ENCODE measurements at regions not wholly inside any gene's neighbourhood (a gene's known extent, or its start where the extent isn't known, plus 50 kb on each side); places are given as distances from the start of the nearest gene placed in this dataset.
"Not testable (repeated sequence)": the region's sequence is repeated elsewhere in the genome, so short reads cannot be mapped to it uniquely, and the experiment has no call there.

GRCh38 chrX:138020941-138021340 is 455.0 kb downstream of the ZIC3 start:
- DNase-seq (ENCODE audit: low spot score) = no peak

GRCh38 chrX:138026211-138026610 is 460.3 kb downstream of the ZIC3 start:
- DNase-seq (ENCODE audit: low spot score) = no peak

DNA sequence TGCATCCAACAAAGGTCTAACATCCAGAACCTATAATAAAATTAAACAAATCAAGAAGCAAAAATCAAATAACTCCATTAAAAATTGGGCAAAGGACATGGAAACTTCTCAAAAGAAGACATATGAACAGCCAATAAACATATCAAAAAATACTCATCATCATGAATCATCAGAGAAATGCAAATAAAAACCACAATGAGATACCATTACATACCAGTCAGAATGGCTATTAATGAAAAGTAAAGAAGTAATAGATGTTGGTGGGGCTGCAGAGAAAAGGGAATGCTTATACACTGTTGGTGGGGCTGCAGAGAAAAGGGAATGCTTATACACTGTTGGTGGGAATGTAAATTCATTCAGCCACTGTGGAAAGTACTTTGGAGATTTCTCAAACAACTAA is 465.8 kb downstream of the ZIC3 start:
- no peak for DNase-seq (ENCODE audit: low spot score)

DNA sequence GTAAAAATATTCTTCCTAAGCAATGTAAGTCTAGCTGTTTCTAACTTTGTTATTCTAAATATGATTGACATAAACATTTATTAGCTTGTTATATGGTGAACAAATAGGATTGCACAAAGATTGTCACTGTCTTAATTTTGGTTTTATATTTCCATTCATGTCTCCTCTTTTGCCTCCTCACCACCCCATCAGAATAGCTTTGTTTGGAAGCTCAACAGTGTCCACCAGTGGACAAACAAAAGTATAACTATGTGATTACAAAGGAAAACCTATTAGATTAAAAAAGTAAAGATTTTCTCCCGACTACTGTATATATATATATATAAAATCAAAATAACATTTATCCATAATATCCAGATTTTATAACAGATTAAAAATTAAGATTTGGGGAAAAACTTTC is 468.2 kb downstream of the ZIC3 start:
- DNase-seq (ENCODE audit: low spot score) = no peak

- DNase-seq (ENCODE audit: low spot score) = no peak
Observed at GRCh38 chrX:138037548-138037947, 471.6 kb downstream of the ZIC3 start.

- DNase-seq (ENCODE audit: low spot score) = no peak
Observed at GRCh38 chrX:138057883-138058282, 492.0 kb downstream of the ZIC3 start.

GRCh38 chrX:138058931-138059330 is 493.0 kb downstream of the ZIC3 start:
- no peak for DNase-seq (ENCODE audit: low spot score)

DNA sequence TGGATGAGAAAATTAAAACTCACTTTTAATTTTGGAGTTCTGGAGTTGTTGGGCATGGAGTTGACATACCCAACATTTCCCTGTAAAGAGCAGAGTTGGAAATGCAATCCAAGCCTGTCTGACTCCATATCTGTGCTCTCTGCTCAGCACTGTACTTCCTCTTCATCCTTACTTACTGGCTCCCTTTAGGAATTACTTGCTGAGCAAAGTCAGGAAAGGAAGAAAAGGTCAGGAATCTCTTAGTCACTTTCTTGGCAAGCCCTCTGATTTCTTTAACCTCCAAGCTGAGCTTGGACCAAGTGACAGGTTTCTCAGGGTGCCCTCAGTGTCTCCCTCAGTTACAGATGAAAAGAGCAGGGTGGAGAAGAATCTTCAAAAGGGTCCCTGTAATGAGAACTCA is 501.5 kb downstream of the ZIC3 start:
- no peak for DNase-seq (ENCODE audit: low spot score)

- no peak for DNase-seq (ENCODE audit: low spot score)
Observed at GRCh38 chrX:138073626-138074025, 507.7 kb downstream of the ZIC3 start.

- no peak for DNase-seq (ENCODE audit: low spot score)
Observed at GRCh38 chrX:138082251-138082650, 516.3 kb downstream of the ZIC3 start.

- no peak for DNase-seq (ENCODE audit: low spot score)
Observed at GRCh38 chrX:138082896-138083295, 517.0 kb downstream of the ZIC3 start.

GRCh38 chrX:138110910-138111309 is 545.0 kb downstream of the ZIC3 start:
- DNase-seq (ENCODE audit: low spot score) = not testable (repeated sequence)

DNA sequence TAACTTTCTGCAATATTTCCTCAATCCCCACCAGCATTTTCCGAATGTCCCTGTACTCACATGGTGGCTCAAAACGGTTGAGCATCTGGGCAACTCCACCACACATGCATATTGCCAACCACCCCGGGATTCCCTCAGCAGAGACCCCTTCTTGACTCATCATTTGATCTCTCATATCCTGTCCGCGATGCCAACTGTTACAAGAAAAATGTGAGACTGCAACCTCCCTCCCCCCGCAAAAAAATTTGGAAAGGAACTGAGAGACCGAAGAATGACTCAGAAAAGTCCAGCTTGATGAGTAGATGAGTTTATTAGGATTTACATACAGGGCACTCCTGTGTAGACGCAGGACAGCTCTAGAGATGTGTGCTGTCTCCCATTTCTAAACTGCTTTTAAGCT is 561.4 kb downstream of the ZIC3 start:
- no peak for DNase-seq (ENCODE audit: low spot score)

DNA sequence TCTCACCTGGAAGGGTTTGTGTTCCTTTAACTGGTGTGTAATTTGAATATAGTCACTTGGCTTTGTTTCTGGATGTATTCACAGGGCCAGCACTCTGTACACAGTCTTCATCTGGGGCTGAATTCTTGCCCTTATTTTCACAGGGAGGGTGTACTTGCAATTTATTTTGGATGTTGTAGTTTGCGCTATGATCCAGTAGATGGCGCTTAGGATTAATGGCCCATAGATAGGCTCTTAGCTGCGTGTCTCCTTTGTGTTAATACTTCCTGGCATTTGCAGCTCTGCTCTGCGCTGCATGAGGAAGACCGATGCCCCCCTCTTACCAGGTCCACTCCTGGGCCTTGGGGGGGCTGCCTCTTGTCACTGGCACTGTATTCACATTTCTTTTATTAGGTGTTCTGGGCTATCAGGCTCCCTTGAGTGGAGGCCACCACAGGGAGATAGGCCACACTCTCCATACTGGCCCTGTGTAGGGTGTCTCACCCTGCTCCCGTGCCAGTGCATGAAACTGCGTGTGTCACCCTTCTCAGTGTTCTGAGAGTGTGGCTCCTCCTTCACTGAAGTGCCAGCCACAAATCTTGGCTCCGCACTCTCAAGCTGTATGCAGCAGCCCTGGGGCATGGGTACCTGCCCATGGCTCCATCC is 562.2 kb downstream of the ZIC3 start:
- DNase-seq (ENCODE audit: low spot score) = no peak

DNA sequence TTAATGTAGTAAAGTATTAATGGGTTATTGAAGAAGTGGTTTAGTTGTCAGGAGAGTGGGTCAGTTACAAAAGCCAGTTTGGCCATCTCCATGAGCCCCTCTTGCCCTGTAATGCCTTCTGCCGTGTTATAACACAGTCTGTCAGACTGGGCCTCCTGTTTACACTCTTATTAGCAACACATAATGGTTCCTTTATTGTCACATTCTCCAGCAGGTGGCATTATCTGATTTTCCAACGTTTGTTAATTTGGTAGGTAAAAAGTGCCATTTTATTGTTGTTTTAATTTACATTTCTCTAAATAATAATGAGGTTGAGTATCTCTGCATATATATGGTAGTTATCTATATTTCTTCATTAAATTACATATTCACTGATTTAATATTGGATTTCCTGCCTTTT is 560.8 kb downstream of the FGF13 start:
- no peak for DNase-seq (ENCODE audit: low spot score)

DNA sequence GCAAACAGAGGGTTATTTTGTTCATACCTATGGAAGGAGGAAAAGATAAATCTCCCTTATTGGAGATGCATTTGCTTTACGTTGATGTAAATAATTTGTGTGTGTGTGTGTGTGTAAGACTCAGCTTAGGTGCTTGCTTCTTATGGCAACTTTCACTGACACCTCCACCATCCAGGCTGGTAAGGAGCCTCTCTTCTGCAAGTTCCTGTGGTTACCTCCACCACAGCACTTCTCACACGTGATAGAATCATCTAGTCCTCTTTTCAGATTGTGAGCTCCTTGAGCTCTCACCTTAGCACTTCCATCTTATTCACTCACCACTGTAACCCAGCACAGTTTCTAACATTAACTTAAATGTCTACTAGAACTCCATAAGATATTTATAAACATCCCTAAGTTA is 553.7 kb downstream of the FGF13 start:
- DNase-seq (ENCODE audit: low spot score) = no peak

DNA sequence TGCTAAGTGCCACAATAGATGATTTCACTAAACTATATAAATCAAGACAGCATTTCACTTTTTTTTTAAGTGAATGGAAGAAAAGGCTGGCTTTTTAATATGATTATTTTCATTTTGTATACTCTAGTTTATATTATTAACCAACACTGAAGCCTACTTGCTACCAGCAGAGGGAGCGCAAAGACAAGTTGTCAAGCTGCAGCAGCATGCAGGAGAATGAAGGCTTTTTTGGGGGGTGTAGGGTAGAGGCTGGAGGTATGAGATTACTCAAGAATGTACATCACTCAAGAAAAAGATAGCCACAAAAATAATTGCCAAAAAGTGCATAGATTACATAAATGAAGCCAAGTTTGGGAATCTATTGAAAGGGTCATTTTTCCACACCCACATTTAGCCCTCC is 519.5 kb downstream of the FGF13 start:
- DNase-seq (ENCODE audit: low spot score) = no peak

DNA sequence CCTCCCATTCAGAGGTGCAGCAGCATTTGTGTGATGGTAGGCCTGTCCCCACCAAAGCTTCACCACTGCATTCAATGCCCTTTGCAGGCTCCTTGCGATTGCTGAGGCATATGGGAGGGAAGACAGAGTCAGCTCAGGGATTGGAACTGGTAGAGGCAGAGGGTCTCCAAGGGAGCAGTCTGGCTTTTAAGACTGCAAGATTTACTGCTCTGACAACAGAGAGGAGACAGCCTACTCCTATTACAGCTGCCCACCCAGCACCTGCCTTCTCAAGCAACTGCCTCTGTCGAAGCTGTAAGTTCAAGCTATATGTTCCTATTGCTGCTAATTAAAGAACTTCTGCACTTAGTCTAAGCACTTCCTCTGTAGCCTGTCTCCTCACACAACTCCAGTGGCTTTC is 481.8 kb downstream of the FGF13 start:
- no peak for DNase-seq (ENCODE audit: low spot score)

DNA sequence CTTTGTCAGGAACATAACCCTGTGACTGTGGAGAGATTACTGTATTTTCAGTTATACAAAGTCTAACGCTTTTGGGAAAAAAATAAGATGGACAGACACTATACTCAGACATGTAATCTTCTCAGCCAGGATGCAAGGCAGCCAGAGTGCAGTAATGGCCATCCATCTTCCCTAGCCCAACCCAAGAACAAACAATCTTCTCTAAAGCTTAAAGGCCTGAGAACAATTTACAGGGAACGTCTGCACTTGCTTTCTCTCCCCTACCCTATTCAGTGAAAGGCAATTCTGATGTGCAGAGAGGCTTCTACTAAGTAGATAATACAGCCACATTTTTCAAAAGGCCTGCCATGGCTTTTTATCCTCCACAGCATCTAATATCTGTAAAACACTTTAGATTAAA is 471.3 kb downstream of the FGF13 start:
- no peak for DNase-seq (ENCODE audit: low spot score)

DNA sequence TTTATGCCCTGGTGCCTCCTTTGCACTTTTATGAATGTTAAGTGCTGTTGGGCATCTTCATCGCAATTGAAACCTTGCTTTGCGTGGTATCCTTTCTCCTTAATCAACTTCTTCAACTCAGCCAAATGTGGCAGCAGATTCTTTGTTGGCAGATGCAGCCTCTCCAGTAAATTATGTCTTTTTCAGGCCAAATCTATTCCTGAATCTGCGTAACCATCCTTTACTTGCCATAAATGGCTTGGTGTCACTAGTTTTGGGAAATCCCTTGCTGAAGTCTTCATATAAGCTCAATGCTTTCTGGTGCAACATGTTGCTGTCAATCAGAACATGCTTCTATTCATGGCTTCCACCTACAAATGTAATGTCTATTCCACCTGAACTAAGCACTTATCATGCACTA is 457.5 kb downstream of the FGF13 start:
- no peak for DNase-seq (ENCODE audit: low spot score)

- no peak for DNase-seq (ENCODE audit: low spot score)
Observed at GRCh38 chrX:138255373-138255772, 456.1 kb downstream of the FGF13 start.

DNA sequence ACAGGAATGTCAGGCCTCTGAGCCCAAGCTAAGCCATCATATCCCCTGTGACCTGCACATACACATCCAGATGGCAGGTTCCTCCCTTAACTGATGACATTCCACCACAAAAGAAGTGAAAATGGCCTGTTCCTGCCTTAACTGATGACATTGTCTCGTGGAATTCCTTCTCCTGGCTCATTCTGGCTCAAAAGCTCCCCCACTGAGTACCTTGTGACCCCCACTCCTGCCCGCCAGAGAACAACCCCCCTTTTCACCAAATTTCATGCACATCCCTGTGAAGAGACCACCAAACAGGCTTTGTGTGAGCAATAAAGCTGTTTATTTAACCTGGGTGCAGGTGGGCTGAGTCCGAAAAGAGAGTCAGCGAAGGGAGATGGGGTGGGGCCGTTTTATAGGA is 447.4 kb downstream of the FGF13 start:
- not testable (repeated sequence) for DNase-seq (ENCODE audit: low spot score)

DNA sequence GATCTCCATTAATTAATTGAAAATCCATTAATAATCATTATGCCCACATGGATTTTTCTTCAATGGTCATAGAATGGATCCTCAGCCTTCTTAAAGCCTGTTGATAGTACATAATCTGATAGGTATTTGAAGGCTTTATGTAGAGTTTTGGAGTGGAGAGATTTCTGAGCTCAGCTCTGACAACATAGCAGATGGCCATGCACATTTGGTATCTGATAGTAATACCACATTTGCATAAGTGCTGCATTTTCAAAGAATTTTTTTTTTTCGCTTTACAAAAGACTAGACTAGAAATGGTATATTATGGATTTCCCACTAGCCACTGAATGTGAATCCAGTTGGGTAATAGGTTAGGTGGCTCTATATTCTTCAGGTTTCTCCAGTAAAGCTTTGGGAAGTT is 440.6 kb downstream of the FGF13 start:
- DNase-seq (ENCODE audit: low spot score) = no peak

- not testable (repeated sequence) for DNase-seq (ENCODE audit: low spot score)
Observed at GRCh38 chrX:138282598-138283150, 428.8 kb downstream of the FGF13 start.

All from left forelimb (tissue), 1 donor.